GM12864 (cell line): ENCODE measurements at regions not wholly inside any gene's neighbourhood (a gene's known extent, or its start where the extent isn't known, plus 50 kb on each side); places are given as distances from the start of the nearest gene placed in this dataset.

Experiments
- DNase-seq: peaks from one replicate; pipeline ENCODE4 v3.0.0-alpha.2; 2011; ENCODE audit warnings: low read depth
- H3K4me3 ChIP-seq: 2 replicates; pipeline ENCODE4 v1.5.1; 2011; ENCODE audit warnings: mild to moderate bottlenecking, low read depth, low read length, control low read depth
- TF ChIP-seq, protein P1 (sequence below): IDR thresholded peaks from 2 replicates; pipeline ENCODE4 v1.5.1; 2011; ENCODE audit warnings: low read depth, mild to moderate bottlenecking, moderate library complexity, low read length, control low read depth, inconsistent platforms; ENCODE audit errors: missing control alignments

GRCh38 chr12:46908936-46909635 lies 83.3 kb upstream of the SLC38A4 start:
- no peak overlapping the region for H3K4me3 ChIP-seq
- TF ChIP-seq, protein P1, sequence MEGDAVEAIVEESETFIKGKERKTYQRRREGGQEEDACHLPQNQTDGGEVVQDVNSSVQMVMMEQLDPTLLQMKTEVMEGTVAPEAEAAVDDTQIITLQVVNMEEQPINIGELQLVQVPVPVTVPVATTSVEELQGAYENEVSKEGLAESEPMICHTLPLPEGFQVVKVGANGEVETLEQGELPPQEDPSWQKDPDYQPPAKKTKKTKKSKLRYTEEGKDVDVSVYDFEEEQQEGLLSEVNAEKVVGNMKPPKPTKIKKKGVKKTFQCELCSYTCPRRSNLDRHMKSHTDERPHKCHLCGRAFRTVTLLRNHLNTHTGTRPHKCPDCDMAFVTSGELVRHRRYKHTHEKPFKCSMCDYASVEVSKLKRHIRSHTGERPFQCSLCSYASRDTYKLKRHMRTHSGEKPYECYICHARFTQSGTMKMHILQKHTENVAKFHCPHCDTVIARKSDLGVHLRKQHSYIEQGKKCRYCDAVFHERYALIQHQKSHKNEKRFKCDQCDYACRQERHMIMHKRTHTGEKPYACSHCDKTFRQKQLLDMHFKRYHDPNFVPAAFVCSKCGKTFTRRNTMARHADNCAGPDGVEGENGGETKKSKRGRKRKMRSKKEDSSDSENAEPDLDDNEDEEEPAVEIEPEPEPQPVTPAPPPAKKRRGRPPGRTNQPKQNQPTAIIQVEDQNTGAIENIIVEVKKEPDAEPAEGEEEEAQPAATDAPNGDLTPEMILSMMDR: no peak
- no peak for DNase-seq

- no peak for DNase-seq
- TF ChIP-seq, protein P1: no peak
- H3K4me3 ChIP-seq: no peak overlapping the region
Observed at GRCh38 chr12:46910830-46911229, 85.0 kb upstream of the SLC38A4 start.

DNA sequence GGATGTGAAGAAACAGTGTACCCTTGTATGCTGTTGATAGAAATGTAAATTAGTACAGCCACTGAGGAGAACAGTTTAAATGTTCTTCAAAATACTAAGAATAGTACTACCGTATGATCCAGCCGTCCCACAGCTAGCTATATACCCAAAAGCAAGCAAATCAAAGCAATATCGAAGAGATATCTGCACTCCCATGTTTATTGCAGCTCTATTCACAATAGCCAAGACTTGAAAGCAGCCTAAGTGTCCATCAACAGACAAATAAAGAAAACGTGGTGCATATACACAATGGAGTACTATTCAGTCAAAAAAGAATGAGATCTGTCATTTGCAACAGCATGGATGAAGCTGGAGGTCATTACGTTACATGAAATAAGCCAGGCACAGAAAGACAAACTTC lies 88.5 kb upstream of the SLC38A4 start:
- no peak for DNase-seq
- no peak overlapping the region for H3K4me3 ChIP-seq

DNA sequence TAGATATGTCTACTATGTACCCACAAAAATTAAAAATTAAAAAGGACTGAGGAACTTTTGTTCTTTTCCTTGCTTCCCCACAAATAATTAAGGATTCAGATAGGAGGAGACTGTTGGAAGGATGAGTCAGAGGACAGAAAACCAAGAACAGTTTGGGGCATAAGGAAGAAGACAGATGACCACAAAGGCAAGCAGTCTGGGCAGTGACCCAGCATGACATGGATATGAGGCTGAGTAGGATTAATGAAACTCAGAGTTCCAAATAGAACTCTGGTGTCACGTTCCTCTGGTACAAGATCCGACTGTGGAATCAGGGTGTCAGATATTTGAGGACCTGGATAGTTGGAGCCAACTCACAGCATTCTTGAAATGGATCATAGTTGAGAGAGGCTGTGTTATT lies 89.3 kb upstream of the SLC38A4 start:
- TF ChIP-seq, protein P1: no peak
- no peak overlapping the region for H3K4me3 ChIP-seq
- DNase-seq: no peak

More for the DNA sequence above, 88.5 kb upstream of the SLC38A4 start:
- TF ChIP-seq, protein P1: no peak

DNA sequence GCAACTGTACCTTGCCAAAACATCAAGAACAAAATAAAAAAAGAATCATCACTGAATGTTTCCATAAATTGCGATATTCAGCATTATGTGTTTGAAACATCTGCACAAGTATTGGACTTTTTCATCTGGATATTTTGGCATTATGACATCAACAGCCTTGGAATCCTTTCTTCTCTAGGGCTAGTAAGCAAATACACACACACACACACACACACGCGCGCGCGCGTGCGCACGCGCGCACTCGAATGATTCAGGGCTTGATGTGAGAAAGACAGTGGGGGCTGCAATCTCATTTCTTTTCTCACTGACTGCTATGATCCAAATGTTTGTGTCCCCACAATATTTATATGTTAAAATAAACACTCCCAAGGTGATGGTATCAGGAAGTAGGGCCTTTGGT lies 90.0 kb upstream of the SLC38A4 start:
- no peak overlapping the region for H3K4me3 ChIP-seq
- TF ChIP-seq, protein P1: no peak
- DNase-seq: no peak

GRCh38 chr12:46916796-46917419 lies 91.1 kb upstream of the SLC38A4 start:
- H3K4me3 ChIP-seq: no peak overlapping the region
- TF ChIP-seq, protein P1: no peak
- no peak for DNase-seq

GRCh38 chr12:46917821-46918220 lies 92.0 kb upstream of the SLC38A4 start:
- no peak for DNase-seq
- no peak overlapping the region for H3K4me3 ChIP-seq
- TF ChIP-seq, protein P1: no peak
